ENCODE measurements at regions not wholly inside any gene's neighbourhood (a gene's known extent, or its start where the extent isn't known, plus 50 kb on each side); places are given as distances from the start of the nearest gene placed in this dataset.

GRCh38 chr21:34262469-34262845 lies 101.3 kb upstream of the KCNE2 start:
- TF ChIP-seq POLR2A (IDR thresholded peaks at IDR 0.05; ENCODE audit: low read length) (no peak), GATA1 (IDR thresholded peaks at IDR 0.05; ENCODE audit: low read depth, low read length) (no peak)

All from erythroblast (primary cell).